ENCODE measurements at regions not wholly inside any gene's neighbourhood (a gene's known extent, or its start where the extent isn't known, plus 50 kb on each side); places are given as distances from the start of the nearest gene placed in this dataset.

- TF ChIP-seq GABPA (IDR thresholded peaks at IDR 0.05; ENCODE audit: low read depth) (no peak), CTCF (IDR thresholded peaks at IDR 0.05; ENCODE audit: insufficient read depth, low read length) (no peak), POLR2AphosphoS5 (IDR thresholded peaks at IDR 0.05; ENCODE audit: low read depth) (no peak), SPI1 (IDR thresholded peaks at IDR 0.05; ENCODE audit: borderline replicate concordance, low read depth) (no peak)
- TF ChIP-seq, protein P1, sequence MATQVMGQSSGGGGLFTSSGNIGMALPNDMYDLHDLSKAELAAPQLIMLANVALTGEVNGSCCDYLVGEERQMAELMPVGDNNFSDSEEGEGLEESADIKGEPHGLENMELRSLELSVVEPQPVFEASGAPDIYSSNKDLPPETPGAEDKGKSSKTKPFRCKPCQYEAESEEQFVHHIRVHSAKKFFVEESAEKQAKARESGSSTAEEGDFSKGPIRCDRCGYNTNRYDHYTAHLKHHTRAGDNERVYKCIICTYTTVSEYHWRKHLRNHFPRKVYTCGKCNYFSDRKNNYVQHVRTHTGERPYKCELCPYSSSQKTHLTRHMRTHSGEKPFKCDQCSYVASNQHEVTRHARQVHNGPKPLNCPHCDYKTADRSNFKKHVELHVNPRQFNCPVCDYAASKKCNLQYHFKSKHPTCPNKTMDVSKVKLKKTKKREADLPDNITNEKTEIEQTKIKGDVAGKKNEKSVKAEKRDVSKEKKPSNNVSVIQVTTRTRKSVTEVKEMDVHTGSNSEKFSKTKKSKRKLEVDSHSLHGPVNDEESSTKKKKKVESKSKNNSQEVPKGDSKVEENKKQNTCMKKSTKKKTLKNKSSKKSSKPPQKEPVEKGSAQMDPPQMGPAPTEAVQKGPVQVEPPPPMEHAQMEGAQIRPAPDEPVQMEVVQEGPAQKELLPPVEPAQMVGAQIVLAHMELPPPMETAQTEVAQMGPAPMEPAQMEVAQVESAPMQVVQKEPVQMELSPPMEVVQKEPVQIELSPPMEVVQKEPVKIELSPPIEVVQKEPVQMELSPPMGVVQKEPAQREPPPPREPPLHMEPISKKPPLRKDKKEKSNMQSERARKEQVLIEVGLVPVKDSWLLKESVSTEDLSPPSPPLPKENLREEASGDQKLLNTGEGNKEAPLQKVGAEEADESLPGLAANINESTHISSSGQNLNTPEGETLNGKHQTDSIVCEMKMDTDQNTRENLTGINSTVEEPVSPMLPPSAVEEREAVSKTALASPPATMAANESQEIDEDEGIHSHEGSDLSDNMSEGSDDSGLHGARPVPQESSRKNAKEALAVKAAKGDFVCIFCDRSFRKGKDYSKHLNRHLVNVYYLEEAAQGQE (IDR thresholded peaks at IDR 0.05; ENCODE audit: insufficient replicate concordance, low read depth) = no peak
These were observed 573.0 kb upstream of the PCDH9 start for GRCh38 chr13:67803118-67803517.

Measured in HL-60 (cell line).